OCI-LY7 (cell line): ENCODE measurements at regions not wholly inside any gene's neighbourhood (a gene's known extent, or its start where the extent isn't known, plus 50 kb on each side); places are given as distances from the start of the nearest gene placed in this dataset.
A peak's percentile ranks its signal among the peaks of the same experiment; 100 is the strongest.

Experiments used
- BruUV-seq: library from RNA; stranded (reverse); fragments of 400-500 nt; replicated peaks from 2 replicates; lab custom pipeline; 2021; lab: Mats Ljungman, UMichigan
- CTCF ChIA-PET: fragments of 300-600 bp; sonication (Branson Sonifier 250); formaldehyde crosslinking; loops from one replicate; lab custom pipeline; 2022; ENCODE audit warnings: antibody characterized with exemption; ENCODE audit not compliant: unreplicated experiment; lab: Charles Lee
- POLR2A ChIA-PET: fragments of 300-600 bp; sonication (Branson Sonifier 250); formaldehyde crosslinking; loops from one replicate; lab custom pipeline; 2022; ENCODE audit warnings: antibody characterized with exemption; lab: Charles Lee
- DNase-seq: peaks from one replicate; pipeline ENCODE4 v3.0.0-alpha.2; 2015; ENCODE audit warnings: low spot score
- H2AFZ ChIP-seq: fragments of 200-600 bp; sonication (generic), shearing (Covaris generic); 2 replicates; pipeline ENCODE4 v1.6.1; 2014; ENCODE audit warnings: mild to moderate bottlenecking, antibody characterized with exemption, low read length, moderate library complexity
- H3K27ac ChIP-seq: fragments of 200-600 bp; sonication (generic); 2 replicates; pipeline ENCODE4 v1.5.1; 2014; ENCODE audit warnings: mixed run types, low read depth, mild to moderate bottlenecking, moderate library complexity, low read length, inconsistent platforms; ENCODE audit not compliant: poor library complexity, severe bottlenecking
- H3K36me3 ChIP-seq: fragments of 200-600 bp; sonication (generic); 2 replicates; pipeline ENCODE4 v1.6.1; 2014; ENCODE audit warnings: mild to moderate bottlenecking, antibody characterized with exemption, low read length, moderate library complexity, mixed read lengths; ENCODE audit not compliant: insufficient read depth
- H3K4me1 ChIP-seq: fragments of 200-600 bp; sonication (generic); 2 replicates; pipeline ENCODE4 v1.5.1; 2014; ENCODE audit warnings: mild to moderate bottlenecking, low read length; ENCODE audit not compliant: insufficient read depth, poor library complexity, severe bottlenecking
- H3K4me2 ChIP-seq: fragments of 200-600 bp; sonication (generic); 2 replicates; pipeline ENCODE4 v1.6.1; 2014; ENCODE audit warnings: mild to moderate bottlenecking, low read length
- H3K4me3 ChIP-seq: fragments of 200-600 bp; sonication (generic); 2 replicates; pipeline ENCODE4 v1.5.1; 2014; ENCODE audit warnings: mild to moderate bottlenecking, low read depth, low read length; ENCODE audit not compliant: poor library complexity, severe bottlenecking
- H3K79me2 ChIP-seq: fragments of 200-600 bp; sonication (generic); 2 replicates; pipeline ENCODE4 v1.6.1; 2016; ENCODE audit warnings: low read depth, mild to moderate bottlenecking, low read length, moderate library complexity, mixed read lengths; ENCODE audit not compliant: insufficient read depth
- H3K9me2 ChIP-seq: fragments of 200-600 bp; sonication (generic); 2 replicates; pipeline ENCODE4 v1.6.1; 2016; ENCODE audit warnings: mild to moderate bottlenecking, low read length, mixed read lengths; ENCODE audit not compliant: insufficient read depth
- H3K9me3 ChIP-seq: fragments of 200-600 bp; sonication (generic); 2 replicates; pipeline ENCODE4 v1.6.1; 2014; ENCODE audit warnings: mild to moderate bottlenecking, mixed run types, low read length, mixed read lengths
- H4K20me1 ChIP-seq: fragments of 200-600 bp; sonication (generic); 2 replicates; pipeline ENCODE4 v1.6.1; 2014; ENCODE audit warnings: mild to moderate bottlenecking, antibody characterized with exemption, low read length, moderate library complexity, mixed read lengths; ENCODE audit not compliant: insufficient read depth
- CTCF ChIP-seq: fragments of 200-600 bp; sonication (generic); conservative IDR thresholded peaks from 2 replicates; pipeline ENCODE4 v1.5.1; 2014; ENCODE audit warnings: mild to moderate bottlenecking, antibody characterized with exemption, low read length, moderate library complexity, mixed read lengths
- EZH2phosphoT487 ChIP-seq: fragments of 200-600 bp; sonication (generic); IDR thresholded peaks from 2 replicates; pipeline ENCODE4 v1.6.1; 2018; ENCODE audit warnings: low read depth, borderline replicate concordance, mild to moderate bottlenecking, mixed run types, antibody characterized with exemption, low read length, moderate library complexity, mixed read lengths
- intact Hi-C: fragments of 100-400 bp; cut with micrococcal nuclease; formaldehyde crosslinking; loops from one replicate; pipeline ENCODE4 v1.10.0; 2022; ENCODE audit not compliant: unreplicated experiment

DNA sequence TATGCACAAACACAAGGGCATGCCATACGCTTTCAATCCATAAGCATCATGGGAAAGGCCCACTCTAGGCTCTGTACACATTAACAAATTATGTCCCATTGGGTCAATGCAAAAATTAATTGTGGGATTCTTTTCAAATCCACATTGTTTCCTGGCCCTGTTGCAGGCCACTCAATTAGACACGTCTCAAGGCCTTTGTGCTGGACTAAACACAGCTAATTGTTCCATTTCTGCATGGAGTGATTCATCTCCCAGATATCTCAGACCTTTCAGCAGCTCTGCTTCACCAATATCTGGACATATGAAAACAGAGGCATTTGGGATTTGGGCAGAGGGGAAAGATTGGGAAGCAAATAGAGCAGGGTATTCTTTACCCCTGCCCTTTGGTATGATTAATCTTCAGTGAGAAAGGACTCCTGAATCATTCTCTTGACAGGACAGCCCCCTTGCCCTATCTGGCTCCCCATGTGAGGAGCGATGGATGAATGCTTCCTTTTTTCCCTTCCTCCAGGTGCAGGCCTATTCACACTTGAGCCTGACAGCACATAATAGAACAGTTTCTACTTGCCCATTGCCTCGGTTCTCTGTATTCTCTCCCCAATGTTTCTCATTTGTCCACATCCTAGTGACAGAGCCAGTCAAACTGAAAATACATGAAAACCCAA, 547.6 kb downstream of the HAO1 start:
- Histone ChIP-seq H4K20me1 (no peaks in the 10 kb centered on the region), H3K9me3 (no peaks in the 10 kb centered on the region), H3K4me2 (no peak overlapping the region), H3K36me3 (no peaks in the 10 kb centered on the region), H3K79me2 (no peaks in the 10 kb centered on the region), H3K4me3 (no peak overlapping the region), H3K27ac (no peak overlapping the region), H3K9me2 (no peaks in the 10 kb centered on the region), H3K4me1 (no peaks in the 10 kb centered on the region), H2AFZ (no peak overlapping the region)
- TF ChIP-seq EZH2phosphoT487 = no peak
- TF ChIP-seq CTCF = no peak
- ChIA-PET POLR2A (interaction anchor here (0.5 kb wide), 1 partner anchor 789 kb away, joined by 3 read pairs; no protein-coding TSS in a partner anchor), CTCF (no interaction called here)
- no peak for DNase-seq
- intact Hi-C loops = no loop called here
- BruUV-seq = no TSS peak

DNA sequence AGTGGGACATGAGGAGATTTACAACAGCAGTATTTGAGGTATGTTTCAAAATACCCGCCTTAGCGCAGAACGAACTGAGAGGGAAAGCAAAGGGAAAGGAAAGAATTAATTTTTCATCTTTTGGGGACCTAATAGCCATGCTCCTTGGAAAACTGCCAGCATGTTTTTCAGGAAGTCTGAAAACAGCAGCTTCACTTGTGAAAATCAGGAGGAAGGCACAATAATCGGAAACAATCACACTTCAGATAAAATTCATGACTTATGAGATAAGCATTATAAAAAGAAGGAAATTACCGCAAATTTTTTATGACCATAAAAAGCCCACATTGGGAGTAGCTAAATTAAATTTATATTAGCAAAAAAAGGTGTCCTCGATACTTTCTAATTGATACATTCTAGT, 541.1 kb downstream of the HAO1 start:
- H3K79me2 ChIP-seq = no peaks in the 10 kb centered on the region
- POLR2A ChIA-PET = interaction anchor here (0.6 to 2.1 kb wide), 4 partner anchors 8 to 1141 kb away, joined by 3 to 9 read pairs (median 4); no protein-coding TSS in a partner anchor
- intact Hi-C loops = no loop called here
- no TSS peak for BruUV-seq
- H3K36me3 ChIP-seq = no peaks in the 10 kb centered on the region
- H3K27ac ChIP-seq = no peak overlapping the region
- H4K20me1 ChIP-seq = no peaks in the 10 kb centered on the region
- CTCF ChIA-PET = no interaction called here
- no peaks in the 10 kb centered on the region for H3K4me1 ChIP-seq
- H3K4me3 ChIP-seq = no peak overlapping the region
- TF ChIP-seq CTCF = no peak
- no peak for TF ChIP-seq EZH2phosphoT487
- no peaks in the 10 kb centered on the region for H3K9me3 ChIP-seq
- H3K9me2 ChIP-seq = no peaks in the 10 kb centered on the region
- no peak overlapping the region for H3K4me2 ChIP-seq
- no peak for DNase-seq
- H2AFZ ChIP-seq = peak overlapping the region; percentile 75

- ChIA-PET POLR2A (interaction anchor here (0.6 to 2.1 kb wide), 3 partner anchors 12 to 1140 kb away, joined by 3 to 9 read pairs (median 4); no protein-coding TSS in a partner anchor), CTCF (no interaction called here)
- BruUV-seq = no TSS peak
These were observed 540.7 kb downstream of the HAO1 start for GRCh38 chr20:7399575-7399974.

More at GRCh38 chr20:7399575-7399974, 540.7 kb downstream of the HAO1 start:
- intact Hi-C loops = no loop called here
- no peak for TF ChIP-seq EZH2phosphoT487
- TF ChIP-seq CTCF = no peak
- H3K4me1 ChIP-seq = no peaks in the 10 kb centered on the region
- H3K9me3 ChIP-seq = no peaks in the 10 kb centered on the region
- no peaks in the 10 kb centered on the region for H3K36me3 ChIP-seq
- peak overlapping the region; percentile 75 for H2AFZ ChIP-seq
- DNase-seq = no peak
- no peaks in the 10 kb centered on the region for H3K79me2 ChIP-seq
- no peaks in the 10 kb centered on the region for H3K9me2 ChIP-seq
- H4K20me1 ChIP-seq = no peaks in the 10 kb centered on the region
- no peak overlapping the region for H3K4me3 ChIP-seq
- H3K4me2 ChIP-seq = no peak overlapping the region
- no peak overlapping the region for H3K27ac ChIP-seq
